Adrenal gland (tissue), 9 donors: ENCODE measurements at regions not wholly inside any gene's neighbourhood (a gene's known extent, or its start where the extent isn't known, plus 50 kb on each side); places are given as distances from the start of the nearest gene placed in this dataset.

Experiments used
- DNase-seq, 7 donors: peaks; one replicate each; pipeline ENCODE4 v3.0.0-alpha.2; 2019 to 2020
- H3K27ac ChIP-seq, 5 donors: fragments of 200-600 bp; sonication (generic) in 4 of 5; 1 replicate in 3 of 5; 2 replicates in 2 of 5; pipeline versions ENCODE4 v1.5.1 to v1.8.0; 2016 to 2020; ENCODE audit warnings: mild to moderate bottlenecking in 1 of 5
- H3K27me3 ChIP-seq: fragments of 200-600 bp; 2 replicates; pipeline ENCODE4 v1.8.0; 2021
- H3K36me3 ChIP-seq, 2 donors: fragments of 200-600 bp; replicated peaks in 1 of 2; 1 replicate in 1 of 2; 2 replicates in 1 of 2; pipeline versions ENCODE4 v1.5.1 to v1.8.0; 2018 to 2022
- H3K4me1 ChIP-seq, 2 donors: fragments of 200-600 bp; replicated peaks in 1 of 2; 1 replicate in 1 of 2; 2 replicates in 1 of 2; pipeline versions ENCODE4 v1.5.1 to v1.8.0; 2018 to 2021
- H3K4me3 ChIP-seq, 4 donors: fragments of 200-600 bp; sonication (generic) in 3 of 4; one replicate each; pipeline ENCODE4 v1.5.1; 2016 to 2018
- H3K9me3 ChIP-seq, 3 donors: fragments of 200-600 bp; sonication (generic) in 1 of 3; replicated peaks in 1 of 3; 1 replicate in 2 of 3; 2 replicates in 1 of 3; pipeline versions ENCODE4 v1.5.1 to v1.8.0; 2016 to 2021
- POLR2A ChIP-seq, 2 donors: fragments of 450-650 bp; IDR thresholded peaks; one replicate each; pipeline ENCODE4 v1.6.1; 2017; ENCODE audit warnings: antibody characterized with exemption in 2 of 2, mild to moderate bottlenecking in 2 of 2, moderate library complexity in 1 of 2
- WGBS, 4 donors: extraction: QIAGEN DNeasy Blood & Tissue Kit in 2 of 4; methylation state at CpG; one replicate each; pipeline versions ENCODE4 v1.1.5 to v1.1.7; 2013 to 2017; 5-methylcytosine and 5-hydroxymethylcytosine counted together
- intact Hi-C, 2 donors: fragments of 100-400 bp; cut with DNase I; formaldehyde crosslinking; loops; one replicate each; pipeline versions ENCODE4 v1.14.1 to v1.15.0; 2022 to 2023
- TF ChIP-seq, protein P1 (sequence below), 6 experiments: fragments of 450-650 bp in 4 of 6; fragments of 200-600 bp in 2 of 6; sonication (generic) in 1 of 6; IDR thresholded peaks; 1 replicate in 5 of 6; 2 replicates in 1 of 6; pipeline versions ENCODE4 v1.5.1 to v1.8.0; 2016 to 2021; ENCODE audit warnings: antibody characterized with exemption in 6 of 6, mild to moderate bottlenecking in 2 of 6, moderate library complexity in 1 of 6
- donor health status: healthy with polysubstance abuse.
- donor health status: Bipolar disorder and iron deficiency.
- donor health status: DM: yes; HTN: yes; CAD: no.
- donor health status: DM: no; HTN: no; CAD: no.
- donor health status: DM: no; HTN: no; CAD: no.

DNA sequence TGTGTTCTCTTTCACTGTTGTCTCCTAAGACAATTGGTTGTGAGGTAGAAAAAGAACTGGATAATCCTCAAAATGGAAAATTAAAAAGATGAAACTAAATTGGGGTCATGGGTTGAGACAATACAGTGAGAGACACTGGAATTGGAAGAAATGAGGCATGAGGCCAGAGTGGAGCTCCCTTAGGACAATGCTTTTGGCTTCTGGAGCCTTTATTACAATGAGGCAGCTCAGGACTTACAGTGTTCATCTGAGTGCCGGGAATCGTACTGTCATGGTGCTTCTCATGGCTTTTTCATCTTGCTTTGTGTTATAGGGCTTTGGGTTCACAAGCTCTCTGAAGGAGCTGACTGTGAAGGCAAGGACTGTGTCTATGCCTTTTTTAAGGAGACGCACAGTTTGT is 293.5 kb downstream of the SOX2 start:
- no peak overlapping the region for H3K27ac ChIP-seq
- DNase-seq = no peak
- H3K36me3 ChIP-seq = no peaks in the 10 kb centered on the region
- no peaks in the 10 kb centered on the region for H3K9me3 ChIP-seq
- WGBS, 4 donors = 66 to 78% (median 73%) methylated on average over 3 of the region's 3 CpGs
- H3K4me3 ChIP-seq = no peak overlapping the region
- H3K4me1 ChIP-seq = no peaks in the 10 kb centered on the region
- TF ChIP-seq, protein P1, sequence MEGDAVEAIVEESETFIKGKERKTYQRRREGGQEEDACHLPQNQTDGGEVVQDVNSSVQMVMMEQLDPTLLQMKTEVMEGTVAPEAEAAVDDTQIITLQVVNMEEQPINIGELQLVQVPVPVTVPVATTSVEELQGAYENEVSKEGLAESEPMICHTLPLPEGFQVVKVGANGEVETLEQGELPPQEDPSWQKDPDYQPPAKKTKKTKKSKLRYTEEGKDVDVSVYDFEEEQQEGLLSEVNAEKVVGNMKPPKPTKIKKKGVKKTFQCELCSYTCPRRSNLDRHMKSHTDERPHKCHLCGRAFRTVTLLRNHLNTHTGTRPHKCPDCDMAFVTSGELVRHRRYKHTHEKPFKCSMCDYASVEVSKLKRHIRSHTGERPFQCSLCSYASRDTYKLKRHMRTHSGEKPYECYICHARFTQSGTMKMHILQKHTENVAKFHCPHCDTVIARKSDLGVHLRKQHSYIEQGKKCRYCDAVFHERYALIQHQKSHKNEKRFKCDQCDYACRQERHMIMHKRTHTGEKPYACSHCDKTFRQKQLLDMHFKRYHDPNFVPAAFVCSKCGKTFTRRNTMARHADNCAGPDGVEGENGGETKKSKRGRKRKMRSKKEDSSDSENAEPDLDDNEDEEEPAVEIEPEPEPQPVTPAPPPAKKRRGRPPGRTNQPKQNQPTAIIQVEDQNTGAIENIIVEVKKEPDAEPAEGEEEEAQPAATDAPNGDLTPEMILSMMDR (IDR thresholded peaks at IDR 0.05) = no peak
- intact Hi-C loops = no loop called here
- H3K27me3 ChIP-seq = no peaks in the 10 kb centered on the region

DNA sequence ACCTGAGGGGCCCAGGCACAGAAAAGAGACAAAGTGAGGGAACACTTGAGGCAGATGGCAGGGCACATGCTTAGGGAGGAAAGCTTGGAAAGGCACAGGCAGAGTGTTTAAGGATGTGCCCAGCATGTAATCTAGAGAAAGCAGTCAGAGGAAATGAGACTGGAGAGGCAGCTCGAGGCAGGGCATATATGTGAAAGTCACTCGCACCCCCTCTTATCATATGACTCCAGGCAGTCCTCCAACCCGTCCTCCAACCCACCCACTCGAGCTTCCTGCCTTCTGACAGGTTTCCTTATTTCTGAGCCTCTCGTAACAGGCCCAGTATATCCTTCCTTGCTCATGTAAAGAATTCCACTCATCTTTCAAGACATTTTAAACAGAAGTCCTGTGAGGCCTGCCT is 294.0 kb downstream of the SOX2 start:
- H3K4me3 ChIP-seq = no peak overlapping the region
- H3K27me3 ChIP-seq = no peaks in the 10 kb centered on the region
- no peaks in the 10 kb centered on the region for H3K4me1 ChIP-seq
- intact Hi-C loops = no loop called here
- H3K36me3 ChIP-seq = no peaks in the 10 kb centered on the region
- 36 to 58% (median 42%) methylated on average over 5 of the region's 5 CpGs for WGBS, 4 donors
- no peaks in the 10 kb centered on the region for H3K9me3 ChIP-seq
- TF ChIP-seq, protein P1 (IDR thresholded peaks at IDR 0.05) = no peak
- no peak for TF ChIP-seq POLR2A (IDR thresholded peaks at IDR 0.05)
- H3K27ac ChIP-seq = no peak overlapping the region
- no peak for DNase-seq

DNA sequence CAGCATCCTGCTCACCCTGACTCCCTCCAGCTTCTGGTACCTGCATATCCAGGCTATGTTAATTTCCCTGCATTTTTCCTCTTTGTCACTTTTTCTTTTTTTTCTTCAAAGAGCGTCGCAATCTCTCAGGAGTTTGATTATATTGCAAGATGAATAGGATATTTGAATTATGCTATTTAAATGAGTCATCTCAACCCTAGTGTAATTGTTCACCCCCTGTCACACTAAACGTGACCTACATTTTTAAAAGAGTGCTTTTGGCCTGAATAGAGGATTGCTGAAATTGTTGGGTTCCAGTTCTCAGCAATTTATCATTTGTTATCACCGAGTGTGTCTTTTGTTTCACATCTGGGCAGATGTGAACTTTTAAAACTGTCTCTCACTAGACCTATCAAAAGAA is 294.7 kb downstream of the SOX2 start:
- no peak overlapping the region for H3K27ac ChIP-seq
- no peaks in the 10 kb centered on the region for H3K36me3 ChIP-seq
- H3K27me3 ChIP-seq = no peaks in the 10 kb centered on the region
- WGBS, 4 donors = 52 to 58% (median 54%) methylated on average over 4 of the region's 4 CpGs
- no peaks in the 10 kb centered on the region for H3K9me3 ChIP-seq
- intact Hi-C loops = no loop called here
- H3K4me3 ChIP-seq = no peak overlapping the region
- no peaks in the 10 kb centered on the region for H3K4me1 ChIP-seq
- no peak for TF ChIP-seq POLR2A (IDR thresholded peaks at IDR 0.05)
- TF ChIP-seq, protein P1 (IDR thresholded peaks at IDR 0.05) = no peak
- DNase-seq = no peak

DNA sequence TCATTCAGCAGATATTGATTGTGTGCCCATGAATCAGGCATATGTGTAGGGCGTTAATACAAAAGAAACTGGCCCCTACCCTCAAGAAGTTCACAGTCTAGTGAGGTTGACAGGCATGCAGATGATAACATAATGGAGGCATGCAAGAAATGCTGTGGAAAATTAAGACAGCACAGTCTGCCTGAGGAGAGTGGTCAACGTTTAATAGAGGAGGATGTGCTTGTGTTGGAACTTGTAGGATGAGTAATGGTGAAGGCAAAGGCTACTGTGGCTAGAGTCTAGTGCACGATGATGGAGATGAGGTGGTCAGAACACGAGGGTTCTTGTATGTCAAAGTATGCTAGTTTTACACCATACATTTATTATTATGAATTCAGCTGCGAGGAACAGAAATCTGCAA is 295.7 kb downstream of the SOX2 start:
- Histone ChIP-seq H3K4me3 (no peak overlapping the region), H3K27ac (no peak overlapping the region), H3K9me3 (no peaks in the 10 kb centered on the region), H3K27me3 (no peaks in the 10 kb centered on the region), H3K36me3 (no peaks in the 10 kb centered on the region), H3K4me1 (no peaks in the 10 kb centered on the region)
- no peak for DNase-seq
- WGBS, 4 donors = 70 to 72% (median 70%) methylated on average over 5 of the region's 5 CpGs
- intact Hi-C loops = no loop called here
- TF ChIP-seq POLR2A (IDR thresholded peaks at IDR 0.05) = no peak
- TF ChIP-seq, protein P1 (IDR thresholded peaks at IDR 0.05) = no peak
